HL-60 (cell line): ENCODE measurements at regions not wholly inside any gene's neighbourhood (a gene's known extent, or its start where the extent isn't known, plus 50 kb on each side); places are given as distances from the start of the nearest gene placed in this dataset.
A peak's percentile ranks its signal among the peaks of the same experiment; 100 is the strongest.

Experiments
- DNase-seq, 2 experiments: peaks; one replicate each; pipeline ENCODE4 v3.0.0-alpha.2; 2010 to 2020; ENCODE audit warnings: low read depth in 1 of 2, low spot score in 1 of 2
- H3K27ac ChIP-seq: fragments of 250-450 bp; sonication (Bioruptor Pico); replicated peaks from 2 replicates; pipeline ENCODE4 v1.5.1; 2020; ENCODE audit warnings: mild to moderate bottlenecking, moderate library complexity
- H3K27me3 ChIP-seq: fragments of 250-450 bp; sonication (Bioruptor Pico); 2 replicates; pipeline ENCODE4 v1.5.1; 2021; ENCODE audit warnings: mild to moderate bottlenecking, moderate library complexity; ENCODE audit not compliant: insufficient read depth, poor library complexity, severe bottlenecking
- H3K4me3 ChIP-seq: replicated peaks from 2 replicates; pipeline ENCODE4 v1.5.1; 2011; ENCODE audit warnings: mild to moderate bottlenecking, control low read depth, low read length; ENCODE audit not compliant: insufficient read depth
- GABPA ChIP-seq: IDR thresholded peaks from 2 replicates; pipeline ENCODE4 v1.6.1; 2012; ENCODE audit warnings: low read depth
- POLR2AphosphoS5 ChIP-seq: IDR thresholded peaks from 2 replicates; pipeline ENCODE4 v1.6.1; 2012; ENCODE audit warnings: low read depth
- SPI1 ChIP-seq: IDR thresholded peaks from 2 replicates; pipeline ENCODE4 v1.6.1; 2012; ENCODE audit warnings: low read depth, mild to moderate bottlenecking, borderline replicate concordance
- TF ChIP-seq, protein P1 (sequence below): IDR thresholded peaks from one replicate; pipeline ENCODE4 v1.5.1; 2011; ENCODE audit warnings: low read length, control low read depth, inconsistent platforms; ENCODE audit not compliant: insufficient read depth
- TF ChIP-seq, protein P2 (sequence below): IDR thresholded peaks from 2 replicates; pipeline ENCODE4 v1.6.1; 2012; ENCODE audit warnings: low read depth; ENCODE audit not compliant: insufficient replicate concordance

DNA sequence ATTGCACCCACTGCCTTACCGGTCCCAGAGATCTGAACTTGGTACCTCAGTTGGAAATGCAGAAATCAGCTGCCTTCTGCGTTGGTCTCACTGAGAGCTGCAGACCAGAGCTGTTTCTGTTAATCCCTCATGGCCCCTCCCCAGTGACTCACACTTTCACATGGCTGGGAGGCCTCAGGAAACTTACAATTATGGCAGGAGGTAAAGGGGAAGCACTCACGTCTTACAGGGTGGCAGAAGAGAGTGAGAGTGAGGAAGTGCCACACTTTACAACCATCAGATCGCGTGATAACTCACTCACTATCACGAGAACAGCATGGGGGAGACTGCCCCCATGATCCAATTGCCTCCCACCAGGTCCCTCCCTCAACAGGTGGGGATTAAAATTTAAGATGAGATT lies 648.5 kb downstream of the MTRR start:
- TF ChIP-seq SPI1, result peak; percentile 85
- TF ChIP-seq, protein P1, sequence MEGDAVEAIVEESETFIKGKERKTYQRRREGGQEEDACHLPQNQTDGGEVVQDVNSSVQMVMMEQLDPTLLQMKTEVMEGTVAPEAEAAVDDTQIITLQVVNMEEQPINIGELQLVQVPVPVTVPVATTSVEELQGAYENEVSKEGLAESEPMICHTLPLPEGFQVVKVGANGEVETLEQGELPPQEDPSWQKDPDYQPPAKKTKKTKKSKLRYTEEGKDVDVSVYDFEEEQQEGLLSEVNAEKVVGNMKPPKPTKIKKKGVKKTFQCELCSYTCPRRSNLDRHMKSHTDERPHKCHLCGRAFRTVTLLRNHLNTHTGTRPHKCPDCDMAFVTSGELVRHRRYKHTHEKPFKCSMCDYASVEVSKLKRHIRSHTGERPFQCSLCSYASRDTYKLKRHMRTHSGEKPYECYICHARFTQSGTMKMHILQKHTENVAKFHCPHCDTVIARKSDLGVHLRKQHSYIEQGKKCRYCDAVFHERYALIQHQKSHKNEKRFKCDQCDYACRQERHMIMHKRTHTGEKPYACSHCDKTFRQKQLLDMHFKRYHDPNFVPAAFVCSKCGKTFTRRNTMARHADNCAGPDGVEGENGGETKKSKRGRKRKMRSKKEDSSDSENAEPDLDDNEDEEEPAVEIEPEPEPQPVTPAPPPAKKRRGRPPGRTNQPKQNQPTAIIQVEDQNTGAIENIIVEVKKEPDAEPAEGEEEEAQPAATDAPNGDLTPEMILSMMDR, result no peak
- Histone ChIP-seq H3K27me3 (no peaks in the 10 kb centered on the region), H3K27ac (peak overlapping the region; percentile 17), H3K4me3 (no peak overlapping the region)
- peak; percentile 28 to 79 for DNase-seq

DNA sequence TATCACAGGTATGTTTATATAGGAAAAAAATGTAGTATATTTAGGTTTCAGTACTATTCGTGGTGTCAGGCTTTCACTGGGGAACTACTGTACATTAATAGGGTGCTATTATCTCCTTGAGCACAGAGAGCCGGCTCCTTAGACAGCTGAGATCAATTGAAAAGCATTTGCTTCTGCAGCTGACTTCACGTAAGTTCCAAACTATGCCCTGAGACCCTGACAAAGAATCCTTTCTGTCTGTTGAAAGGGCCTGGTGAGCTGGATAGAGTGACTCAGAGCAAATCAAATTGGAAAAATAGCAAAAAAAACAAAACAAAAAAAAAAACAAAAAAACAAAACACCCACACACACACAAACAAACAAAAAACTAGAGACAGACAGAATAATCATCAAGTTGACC lies 652.0 kb downstream of the MTRR start:
- H3K27ac ChIP-seq, result no peak overlapping the region
- TF ChIP-seq SPI1 (no peak), POLR2AphosphoS5 (no peak), GABPA (no peak)
- TF ChIP-seq, protein P1, result no peak
- TF ChIP-seq, protein P2, sequence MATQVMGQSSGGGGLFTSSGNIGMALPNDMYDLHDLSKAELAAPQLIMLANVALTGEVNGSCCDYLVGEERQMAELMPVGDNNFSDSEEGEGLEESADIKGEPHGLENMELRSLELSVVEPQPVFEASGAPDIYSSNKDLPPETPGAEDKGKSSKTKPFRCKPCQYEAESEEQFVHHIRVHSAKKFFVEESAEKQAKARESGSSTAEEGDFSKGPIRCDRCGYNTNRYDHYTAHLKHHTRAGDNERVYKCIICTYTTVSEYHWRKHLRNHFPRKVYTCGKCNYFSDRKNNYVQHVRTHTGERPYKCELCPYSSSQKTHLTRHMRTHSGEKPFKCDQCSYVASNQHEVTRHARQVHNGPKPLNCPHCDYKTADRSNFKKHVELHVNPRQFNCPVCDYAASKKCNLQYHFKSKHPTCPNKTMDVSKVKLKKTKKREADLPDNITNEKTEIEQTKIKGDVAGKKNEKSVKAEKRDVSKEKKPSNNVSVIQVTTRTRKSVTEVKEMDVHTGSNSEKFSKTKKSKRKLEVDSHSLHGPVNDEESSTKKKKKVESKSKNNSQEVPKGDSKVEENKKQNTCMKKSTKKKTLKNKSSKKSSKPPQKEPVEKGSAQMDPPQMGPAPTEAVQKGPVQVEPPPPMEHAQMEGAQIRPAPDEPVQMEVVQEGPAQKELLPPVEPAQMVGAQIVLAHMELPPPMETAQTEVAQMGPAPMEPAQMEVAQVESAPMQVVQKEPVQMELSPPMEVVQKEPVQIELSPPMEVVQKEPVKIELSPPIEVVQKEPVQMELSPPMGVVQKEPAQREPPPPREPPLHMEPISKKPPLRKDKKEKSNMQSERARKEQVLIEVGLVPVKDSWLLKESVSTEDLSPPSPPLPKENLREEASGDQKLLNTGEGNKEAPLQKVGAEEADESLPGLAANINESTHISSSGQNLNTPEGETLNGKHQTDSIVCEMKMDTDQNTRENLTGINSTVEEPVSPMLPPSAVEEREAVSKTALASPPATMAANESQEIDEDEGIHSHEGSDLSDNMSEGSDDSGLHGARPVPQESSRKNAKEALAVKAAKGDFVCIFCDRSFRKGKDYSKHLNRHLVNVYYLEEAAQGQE, result no peak

DNA sequence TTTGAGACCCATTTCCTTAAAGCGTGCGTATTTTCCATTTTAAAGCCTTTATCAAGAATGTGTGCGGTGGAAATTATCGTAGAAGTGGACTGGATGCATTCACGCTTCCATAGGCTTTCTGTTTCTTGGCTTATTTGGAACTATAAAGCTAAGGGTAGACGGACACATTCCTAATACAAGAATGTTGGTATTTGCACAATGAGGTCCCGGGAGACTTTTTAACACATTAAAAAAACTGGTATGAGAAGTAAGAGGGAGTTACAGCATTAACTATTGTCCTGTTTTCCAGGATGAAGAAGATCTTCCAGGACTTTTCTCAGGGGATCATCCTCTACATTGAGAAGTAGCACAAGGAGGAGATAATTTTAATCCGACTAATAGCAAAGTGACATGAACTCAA lies 653.0 kb downstream of the MTRR start:
- DNase-seq, result no peak
- H3K4me3 ChIP-seq, result no peak overlapping the region
- TF ChIP-seq GABPA (no peak), SPI1 (no peak), POLR2AphosphoS5 (no peak)
- TF ChIP-seq, protein P2, result no peak
- TF ChIP-seq, protein P1, result no peak
- no peaks in the 10 kb centered on the region for H3K27me3 ChIP-seq
- no peak overlapping the region for H3K27ac ChIP-seq

More for the DNA sequence above, 652.0 kb downstream of the MTRR start:
- H3K27me3 ChIP-seq, result no peaks in the 10 kb centered on the region
- H3K4me3 ChIP-seq, result no peak overlapping the region
- DNase-seq, result no peak

DNA sequence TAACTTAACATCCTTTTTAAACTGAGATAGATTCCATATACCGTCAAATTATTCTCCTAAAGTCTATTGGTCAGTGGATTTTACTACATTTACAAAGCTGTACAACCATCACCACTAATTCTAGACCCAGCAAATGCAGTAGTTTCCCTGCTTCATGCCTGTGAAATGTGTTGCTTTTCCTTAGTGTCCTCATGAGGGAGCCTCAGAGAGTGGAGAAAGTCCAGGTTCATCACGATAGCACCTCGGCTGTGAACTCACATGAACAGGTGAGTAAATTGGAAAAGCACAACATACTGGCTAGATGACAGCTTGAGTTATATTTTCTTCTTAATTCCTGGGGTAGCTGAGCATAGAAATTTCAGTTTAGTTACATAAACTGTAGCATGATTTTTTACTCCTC lies 653.7 kb downstream of the MTRR start:
- H3K27me3 ChIP-seq, result no peaks in the 10 kb centered on the region
- no peak overlapping the region for H3K27ac ChIP-seq
- TF ChIP-seq GABPA (no peak), SPI1 (no peak), POLR2AphosphoS5 (no peak)
- TF ChIP-seq, protein P1, result no peak
- no peak for DNase-seq
- H3K4me3 ChIP-seq, result no peak overlapping the region
